ENCODE measurements at regions not wholly inside any gene's neighbourhood (a gene's known extent, or its start where the extent isn't known, plus 50 kb on each side); places are given as distances from the start of the nearest gene placed in this dataset.

GRCh38 chr4:104860238-104861123 is 286.2 kb upstream of the TET2 start:
- peak; percentile 97 for TF ChIP-seq CTCF (IDR thresholded peaks at IDR 0.05; ENCODE audit: unreplicated experiment)
- no peaks in the 10 kb centered on the region for H3K4me1 Mint-ChIP-seq (ENCODE audit: unreplicated experiment)
- H3K27ac Mint-ChIP-seq (ENCODE audit: unreplicated experiment) = no peak overlapping the region
- no peak overlapping the region for H3K4me3 Mint-ChIP-seq (ENCODE audit: unreplicated experiment)
- H3K27me3 Mint-ChIP-seq (ENCODE audit: unreplicated experiment) = no peaks in the 10 kb centered on the region
- H3K36me3 Mint-ChIP-seq (ENCODE audit: low read depth, unreplicated experiment) = no peaks in the 10 kb centered on the region
- peak; percentile 70 for DNase-seq (ENCODE audit: low spot score)
- no peaks in the 10 kb centered on the region for H3K9me3 Mint-ChIP-seq (ENCODE audit: unreplicated experiment)

- Mint-ChIP-seq H3K27ac (ENCODE audit: unreplicated experiment) (no peak overlapping the region), H3K4me1 (ENCODE audit: unreplicated experiment) (no peaks in the 10 kb centered on the region), H3K4me3 (ENCODE audit: unreplicated experiment) (no peak overlapping the region), H3K27me3 (ENCODE audit: unreplicated experiment) (no peaks in the 10 kb centered on the region), H3K9me3 (ENCODE audit: unreplicated experiment) (no peaks in the 10 kb centered on the region), H3K36me3 (ENCODE audit: low read depth, unreplicated experiment) (no peaks in the 10 kb centered on the region)
- TF ChIP-seq CTCF (IDR thresholded peaks at IDR 0.05; ENCODE audit: unreplicated experiment) = no peak
- no peak for DNase-seq (ENCODE audit: low spot score)
Measured at GRCh38 chr4:104866809-104867208, 279.9 kb upstream of the TET2 start.

GRCh38 chr4:104868533-104868932 is 278.1 kb upstream of the TET2 start:
- no peak for DNase-seq (ENCODE audit: low spot score)
- no peaks in the 10 kb centered on the region for H3K36me3 Mint-ChIP-seq (ENCODE audit: low read depth, unreplicated experiment)
- no peaks in the 10 kb centered on the region for H3K4me1 Mint-ChIP-seq (ENCODE audit: unreplicated experiment)
- no peak overlapping the region for H3K27ac Mint-ChIP-seq (ENCODE audit: unreplicated experiment)
- no peaks in the 10 kb centered on the region for H3K27me3 Mint-ChIP-seq (ENCODE audit: unreplicated experiment)
- H3K4me3 Mint-ChIP-seq (ENCODE audit: unreplicated experiment) = no peak overlapping the region
- no peak for TF ChIP-seq CTCF (IDR thresholded peaks at IDR 0.05; ENCODE audit: unreplicated experiment)
- H3K9me3 Mint-ChIP-seq (ENCODE audit: unreplicated experiment) = no peaks in the 10 kb centered on the region

GRCh38 chr4:104868958-104869357 is 277.7 kb upstream of the TET2 start:
- no peak overlapping the region for H3K4me3 Mint-ChIP-seq (ENCODE audit: unreplicated experiment)
- TF ChIP-seq CTCF (IDR thresholded peaks at IDR 0.05; ENCODE audit: unreplicated experiment) = no peak
- no peaks in the 10 kb centered on the region for H3K36me3 Mint-ChIP-seq (ENCODE audit: low read depth, unreplicated experiment)
- no peaks in the 10 kb centered on the region for H3K9me3 Mint-ChIP-seq (ENCODE audit: unreplicated experiment)
- no peak overlapping the region for H3K27ac Mint-ChIP-seq (ENCODE audit: unreplicated experiment)
- H3K4me1 Mint-ChIP-seq (ENCODE audit: unreplicated experiment) = no peaks in the 10 kb centered on the region
- DNase-seq (ENCODE audit: low spot score) = no peak
- no peaks in the 10 kb centered on the region for H3K27me3 Mint-ChIP-seq (ENCODE audit: unreplicated experiment)

GRCh38 chr4:104869831-104870230 is 276.8 kb upstream of the TET2 start:
- Mint-ChIP-seq H3K36me3 (ENCODE audit: low read depth, unreplicated experiment) (no peaks in the 10 kb centered on the region), H3K27me3 (ENCODE audit: unreplicated experiment) (no peaks in the 10 kb centered on the region), H3K4me1 (ENCODE audit: unreplicated experiment) (no peaks in the 10 kb centered on the region), H3K27ac (ENCODE audit: unreplicated experiment) (no peak overlapping the region), H3K4me3 (ENCODE audit: unreplicated experiment) (no peak overlapping the region), H3K9me3 (ENCODE audit: unreplicated experiment) (no peaks in the 10 kb centered on the region)
- TF ChIP-seq CTCF (IDR thresholded peaks at IDR 0.05; ENCODE audit: unreplicated experiment) = no peak
- DNase-seq (ENCODE audit: low spot score) = no peak
